SU-DHL-6 (cell line): ENCODE measurements at regions not wholly inside any gene's neighbourhood (a gene's known extent, or its start where the extent isn't known, plus 50 kb on each side); places are given as distances from the start of the nearest gene placed in this dataset.

Experiments used
- EZH2phosphoT487 ChIP-seq: fragments of 200-600 bp; sonication (generic), shearing (Covaris generic); conservative IDR thresholded peaks from 2 replicates; pipeline ENCODE4 v1.6.1; 2018; ENCODE audit warnings: mild to moderate bottlenecking, antibody characterized with exemption, low read length, moderate library complexity, mixed read lengths
- TF ChIP-seq, protein P1 (sequence below): fragments of 200-600 bp; sonication (generic); IDR thresholded peaks from one replicate; pipeline ENCODE4 v1.5.1; 2017; ENCODE audit warnings: antibody characterized with exemption, mild to moderate bottlenecking, low read length, moderate library complexity; ENCODE audit not compliant: insufficient read depth, poor library complexity, severe bottlenecking

DNA sequence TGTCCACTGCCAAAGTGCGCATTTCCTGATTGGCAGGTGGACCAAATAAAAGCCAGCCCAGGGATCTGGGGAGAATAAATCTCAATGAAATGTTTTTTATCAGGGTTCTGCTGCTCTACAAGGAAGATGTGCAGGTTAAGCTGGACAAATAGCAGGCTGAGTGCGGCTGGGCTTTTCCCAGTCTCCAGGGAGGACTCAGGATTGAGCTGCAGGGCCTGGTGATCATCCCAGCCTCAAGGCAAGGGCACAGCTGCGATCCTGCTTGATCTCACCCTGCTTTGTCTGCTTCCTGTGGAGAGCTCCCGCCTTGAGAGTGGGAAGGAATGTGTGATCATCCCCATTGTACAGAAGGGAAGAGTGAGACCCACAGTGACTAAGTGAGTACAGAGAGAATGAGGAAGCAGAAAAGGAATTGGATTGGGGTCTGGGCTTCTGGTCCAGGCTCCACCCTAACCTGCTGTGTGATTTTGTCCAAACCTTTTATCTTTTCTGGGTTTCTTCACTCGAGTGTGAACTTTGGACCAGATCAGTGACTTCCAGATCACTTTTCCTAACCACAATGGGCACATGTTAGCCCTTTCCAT is 75.3 kb upstream of the CRHR1 start:
- TF ChIP-seq, protein P1, sequence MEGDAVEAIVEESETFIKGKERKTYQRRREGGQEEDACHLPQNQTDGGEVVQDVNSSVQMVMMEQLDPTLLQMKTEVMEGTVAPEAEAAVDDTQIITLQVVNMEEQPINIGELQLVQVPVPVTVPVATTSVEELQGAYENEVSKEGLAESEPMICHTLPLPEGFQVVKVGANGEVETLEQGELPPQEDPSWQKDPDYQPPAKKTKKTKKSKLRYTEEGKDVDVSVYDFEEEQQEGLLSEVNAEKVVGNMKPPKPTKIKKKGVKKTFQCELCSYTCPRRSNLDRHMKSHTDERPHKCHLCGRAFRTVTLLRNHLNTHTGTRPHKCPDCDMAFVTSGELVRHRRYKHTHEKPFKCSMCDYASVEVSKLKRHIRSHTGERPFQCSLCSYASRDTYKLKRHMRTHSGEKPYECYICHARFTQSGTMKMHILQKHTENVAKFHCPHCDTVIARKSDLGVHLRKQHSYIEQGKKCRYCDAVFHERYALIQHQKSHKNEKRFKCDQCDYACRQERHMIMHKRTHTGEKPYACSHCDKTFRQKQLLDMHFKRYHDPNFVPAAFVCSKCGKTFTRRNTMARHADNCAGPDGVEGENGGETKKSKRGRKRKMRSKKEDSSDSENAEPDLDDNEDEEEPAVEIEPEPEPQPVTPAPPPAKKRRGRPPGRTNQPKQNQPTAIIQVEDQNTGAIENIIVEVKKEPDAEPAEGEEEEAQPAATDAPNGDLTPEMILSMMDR, result no peak
- no peak for TF ChIP-seq EZH2phosphoT487
